SHP77 treated with DMSO at 0.1 percent for 48 hours (cell line): ENCODE measurements at regions not wholly inside any gene's neighbourhood (a gene's known extent, or its start where the extent isn't known, plus 50 kb on each side); places are given as distances from the start of the nearest gene placed in this dataset.
A peak's percentile ranks its signal among the peaks of the same experiment; 100 is the strongest.

Experiments
- DNase-seq: peaks from one replicate; lab custom pipeline; 2025; lab: John Stamatoyannopoulos, UW

DNA sequence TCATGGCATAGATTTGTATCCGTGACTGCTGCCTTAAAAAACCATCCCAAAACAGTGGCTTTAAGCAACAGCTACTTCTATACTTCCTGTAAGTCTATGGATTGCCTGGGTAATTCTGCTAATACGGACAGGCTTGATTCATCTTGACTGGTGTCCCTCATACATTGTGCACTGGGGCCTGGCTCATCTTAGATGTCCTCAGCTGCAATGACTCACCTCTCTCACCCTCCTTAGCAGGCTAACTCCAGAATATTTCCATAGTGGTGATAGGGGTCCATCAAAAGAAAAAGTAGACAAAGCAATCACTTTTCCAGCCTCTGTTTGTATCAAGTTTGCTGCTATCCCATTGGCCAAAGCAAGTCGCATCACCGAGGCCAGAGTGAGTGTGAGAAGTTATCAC, 409.1 kb upstream of the KAZN start:
- DNase-seq = no peak

DNA sequence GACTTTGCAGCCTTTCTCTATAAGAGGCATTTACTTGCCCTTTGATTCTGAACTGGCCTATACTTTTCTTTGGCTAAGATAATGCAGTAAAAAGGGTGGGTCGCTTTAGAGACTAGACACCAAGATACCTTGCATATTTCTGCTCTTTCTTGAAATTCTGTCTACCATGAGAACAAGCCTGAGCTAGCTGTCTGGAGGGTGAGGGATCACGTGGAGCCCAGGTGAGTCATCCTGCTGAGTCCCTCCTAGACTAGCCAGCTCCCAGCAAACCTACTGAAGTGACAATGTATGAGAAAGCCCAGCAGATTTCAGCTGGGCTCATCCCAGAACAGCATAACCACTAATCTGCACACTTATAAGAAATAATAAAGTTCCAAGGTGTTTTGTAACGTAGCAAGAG, 408.0 kb upstream of the KAZN start:
- no peak for DNase-seq

GRCh38 chr1:14194511-14194910, 404.0 kb upstream of the KAZN start:
- no peak for DNase-seq

GRCh38 chr1:14205066-14205465, 393.4 kb upstream of the KAZN start:
- no peak for DNase-seq

GRCh38 chr1:14215151-14215550, 383.3 kb upstream of the KAZN start:
- no peak for DNase-seq

DNA sequence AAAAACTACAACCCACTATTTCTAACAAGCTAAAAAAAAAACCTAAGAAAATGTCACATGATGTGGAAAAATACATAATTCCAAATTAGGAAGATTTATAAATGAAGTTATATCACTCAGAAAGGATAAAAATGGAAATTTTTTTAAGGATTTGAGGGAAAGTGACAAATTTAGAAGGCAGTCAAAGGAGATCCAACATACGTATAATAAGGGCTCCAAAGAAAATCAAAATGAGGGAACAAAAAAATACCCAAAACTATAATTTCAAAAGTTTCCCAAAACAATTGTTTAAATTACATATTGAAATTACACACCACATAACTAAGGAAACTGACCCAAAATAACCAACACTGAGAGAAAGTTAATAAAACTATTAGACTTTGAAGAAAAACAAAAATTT, 381.1 kb upstream of the KAZN start:
- DNase-seq = no peak

DNA sequence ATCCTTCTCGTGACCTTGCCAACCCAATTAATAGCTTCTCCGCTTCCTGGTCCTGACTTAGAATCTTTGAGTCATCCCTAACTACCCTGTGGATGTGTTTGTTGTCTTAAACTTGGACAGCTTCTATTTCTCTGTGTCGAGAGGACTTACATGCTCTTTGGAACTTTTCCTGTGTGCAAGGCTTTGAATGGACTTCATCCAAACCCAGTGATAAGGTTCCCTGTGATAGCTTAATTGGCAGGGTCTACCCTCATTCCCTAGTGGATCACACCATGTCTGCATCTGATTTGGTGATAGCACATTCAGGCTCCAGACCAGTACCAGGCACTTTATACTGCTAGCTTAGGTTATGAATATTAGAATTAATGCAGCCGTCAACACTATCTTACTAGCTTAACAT, 378.2 kb upstream of the KAZN start:
- no peak for DNase-seq

DNA sequence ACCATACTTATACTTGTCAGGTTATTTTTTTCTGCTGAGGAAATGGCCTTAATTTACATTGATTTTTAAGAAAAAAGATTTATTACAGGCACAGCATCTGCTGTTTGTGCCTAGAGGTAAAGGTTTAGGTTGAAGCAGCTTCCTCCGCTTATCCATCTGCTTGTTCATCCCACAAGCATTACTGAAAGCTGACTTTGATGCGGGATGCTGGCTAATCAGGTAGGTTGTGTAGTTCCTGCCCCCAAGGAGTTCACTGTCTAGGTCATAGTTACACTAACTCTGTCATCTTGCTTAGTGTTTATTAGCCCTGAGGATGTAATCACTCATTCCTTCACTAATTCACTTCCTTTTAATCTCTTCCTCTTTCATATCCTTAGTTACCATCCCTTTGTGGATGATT, 377.7 kb upstream of the KAZN start:
- DNase-seq = no peak

- no peak for DNase-seq
Measured at GRCh38 chr1:14222086-14222485, 376.4 kb upstream of the KAZN start.

DNA sequence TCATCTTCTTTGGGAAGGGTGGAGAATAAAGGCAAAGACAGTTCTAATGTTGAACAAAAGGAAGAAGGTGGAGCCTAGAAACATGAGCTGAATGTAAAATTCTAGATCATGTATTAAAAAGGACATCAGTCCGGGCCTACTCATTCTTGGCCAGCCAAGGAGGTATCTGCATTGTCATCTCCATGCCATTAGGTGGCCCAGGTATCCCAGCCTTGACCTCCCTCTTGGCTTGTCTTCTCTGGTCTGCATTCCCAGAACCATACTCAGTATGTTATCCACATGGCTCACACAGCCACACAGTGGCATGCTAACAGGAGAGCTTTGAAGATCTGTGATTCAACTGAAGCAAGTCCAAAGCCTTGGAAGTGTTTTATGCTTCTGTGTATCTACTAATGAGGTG, 369.8 kb upstream of the KAZN start:
- no peak for DNase-seq

- DNase-seq = no peak
Measured at GRCh38 chr1:14233510-14233909, 365.0 kb upstream of the KAZN start.

DNA sequence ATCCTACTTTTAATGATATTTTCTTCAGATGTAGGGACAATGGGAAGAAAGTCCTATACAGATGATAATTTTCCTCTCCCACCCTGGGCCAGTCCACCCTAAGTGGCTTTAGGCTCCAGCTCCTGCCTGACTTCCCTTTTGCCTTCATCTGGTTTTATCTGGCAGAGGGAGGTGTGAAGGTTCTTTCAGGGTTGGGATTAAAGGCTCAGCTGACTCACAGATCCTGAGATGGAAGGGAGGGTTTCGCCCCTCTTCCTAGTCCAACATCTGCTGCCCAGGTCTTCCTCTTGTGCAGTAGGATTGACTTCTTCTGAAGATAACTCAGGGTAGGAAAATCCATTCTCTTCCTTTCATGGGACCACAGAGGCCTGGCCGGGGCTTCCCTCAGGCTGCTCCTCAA, 362.4 kb upstream of the KAZN start:
- no peak for DNase-seq

- DNase-seq = peak; percentile 27
Measured at GRCh38 chr1:14238472-14239307, 359.8 kb upstream of the KAZN start.

DNA sequence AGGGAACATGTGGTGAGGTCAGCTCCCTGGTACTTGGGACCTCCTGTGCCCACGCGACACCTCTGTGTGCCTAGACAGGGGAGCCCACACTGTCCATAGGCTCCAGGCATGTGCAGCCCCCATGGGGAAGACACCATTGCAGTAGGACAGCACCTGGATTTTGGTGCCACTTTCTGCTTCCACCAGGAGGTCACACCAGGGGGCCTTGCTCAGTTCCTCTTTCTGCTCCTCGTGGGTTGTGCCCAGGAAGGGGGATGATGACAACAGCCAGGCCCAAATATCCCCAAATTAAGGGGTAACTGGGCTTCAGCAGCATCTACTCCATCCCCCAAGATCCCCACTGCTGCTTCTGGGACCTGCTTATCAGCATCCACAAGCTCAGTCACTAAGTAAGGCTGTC, 358.2 kb upstream of the KAZN start:
- DNase-seq = no peak

DNA sequence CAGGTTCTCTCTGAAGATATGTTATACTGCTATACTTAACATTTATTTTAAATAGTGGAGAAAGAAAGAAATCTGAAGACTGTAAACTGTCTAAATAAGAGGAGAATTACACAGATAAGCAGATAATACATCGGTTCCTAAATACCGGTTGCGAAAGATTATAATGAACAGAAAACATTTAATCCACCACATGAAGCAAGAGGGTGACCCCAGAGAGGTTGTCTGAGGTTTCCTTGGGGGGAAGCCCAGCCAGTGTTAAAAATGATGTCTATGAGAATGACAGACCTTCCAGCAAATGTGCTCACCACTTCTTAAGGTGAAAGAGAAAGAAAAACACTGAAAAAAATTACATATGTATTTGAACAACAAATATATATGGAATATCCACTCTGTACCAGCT, 356.4 kb upstream of the KAZN start:
- DNase-seq = no peak

DNA sequence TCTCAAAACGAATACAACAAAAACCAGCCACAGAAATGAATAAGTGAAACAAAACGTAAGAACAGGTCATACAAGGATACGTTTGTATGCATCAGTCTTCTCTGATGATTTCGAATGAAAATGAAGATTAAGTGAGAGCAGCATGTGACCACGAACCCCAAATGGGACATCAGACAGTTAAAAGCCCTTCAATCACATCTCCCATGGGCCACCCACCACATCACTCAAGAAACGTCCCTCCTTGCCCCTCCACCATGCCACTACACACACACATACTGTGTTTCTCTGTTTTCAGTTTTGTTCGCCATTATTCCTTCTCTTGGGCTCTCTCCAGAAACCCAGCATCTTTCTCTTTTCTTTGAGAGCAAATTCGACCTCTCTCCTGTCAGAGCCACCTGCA, 355.6 kb upstream of the KAZN start:
- no peak for DNase-seq

DNA sequence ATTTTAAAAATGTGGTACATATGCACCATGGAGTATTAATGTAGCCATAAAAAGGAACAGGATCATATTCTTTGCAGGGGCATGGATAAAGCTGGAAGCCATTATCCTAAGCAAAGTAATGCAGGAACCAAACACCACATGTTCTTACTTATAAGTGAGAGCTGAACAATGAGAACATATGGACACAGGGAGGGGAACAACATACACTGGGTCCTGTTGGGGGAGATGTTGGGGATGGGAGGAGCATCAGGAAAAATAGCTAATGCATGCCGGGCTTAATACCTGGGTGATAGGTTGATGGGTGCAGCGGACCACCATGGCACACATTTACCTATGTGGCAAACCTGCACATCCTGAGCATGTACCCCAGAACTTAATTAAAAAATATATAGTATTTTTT, 352.5 kb upstream of the KAZN start:
- no peak for DNase-seq

DNA sequence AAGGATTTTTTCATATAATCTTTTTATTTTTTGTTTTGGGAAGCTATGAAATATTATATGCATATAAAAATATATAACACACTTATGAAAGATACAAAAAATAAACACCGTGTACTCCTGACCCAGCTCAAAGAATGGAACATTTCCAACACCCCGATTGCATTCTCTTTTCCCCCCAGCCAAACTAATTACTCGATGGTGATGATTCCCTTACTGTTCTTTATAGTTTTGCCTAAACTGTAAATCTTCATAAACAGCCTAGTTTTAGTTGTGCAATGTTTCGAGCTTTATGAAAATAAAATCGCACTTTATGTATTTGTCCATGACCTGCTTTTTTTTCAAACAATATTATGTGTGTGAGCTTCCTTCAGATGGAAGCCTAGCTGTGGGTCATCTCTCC, 352.0 kb upstream of the KAZN start:
- no peak for DNase-seq

DNA sequence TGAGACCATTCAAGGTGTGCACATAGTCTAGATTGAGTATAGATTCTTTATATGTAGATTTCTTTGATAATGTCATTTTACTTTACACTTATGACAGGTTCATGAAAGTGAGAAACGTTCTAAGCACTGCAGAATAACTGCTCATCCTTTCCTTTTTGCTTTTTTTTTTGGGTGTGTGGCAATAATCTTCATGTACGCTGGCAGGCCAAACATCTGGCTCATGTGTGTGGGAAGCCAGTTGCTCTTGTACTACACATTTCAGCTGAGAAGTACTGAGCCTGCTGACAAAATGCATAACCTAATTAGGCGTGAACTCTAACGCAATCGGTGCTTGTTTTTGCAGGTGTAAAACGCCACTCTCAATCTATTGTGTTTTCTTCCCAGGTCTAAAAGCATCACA, 350.8 kb upstream of the KAZN start:
- no peak for DNase-seq

- no peak for DNase-seq
Measured at GRCh38 chr1:14251871-14252270, 346.6 kb upstream of the KAZN start.

DNA sequence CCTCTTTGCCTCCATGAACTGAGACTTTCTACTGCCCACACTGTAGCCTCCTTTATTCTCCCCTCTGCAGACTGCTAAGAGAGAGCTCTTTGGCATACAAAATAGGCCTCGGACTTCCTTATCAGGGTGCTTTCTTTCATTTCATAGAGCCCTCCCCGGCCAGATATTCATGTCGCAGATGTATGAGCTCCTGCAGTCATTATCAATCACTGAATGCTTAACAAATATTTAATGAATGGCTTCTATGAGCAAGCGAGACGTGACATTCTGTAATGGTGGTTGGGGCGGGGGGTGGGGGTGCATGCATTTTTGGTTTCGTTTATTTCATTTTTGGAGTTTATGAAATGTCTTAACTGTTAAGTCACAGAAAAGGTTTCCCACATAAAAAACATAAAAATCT, 344.8 kb upstream of the KAZN start:
- DNase-seq = no peak

GRCh38 chr1:14254251-14254650, 344.2 kb upstream of the KAZN start:
- no peak for DNase-seq

DNA sequence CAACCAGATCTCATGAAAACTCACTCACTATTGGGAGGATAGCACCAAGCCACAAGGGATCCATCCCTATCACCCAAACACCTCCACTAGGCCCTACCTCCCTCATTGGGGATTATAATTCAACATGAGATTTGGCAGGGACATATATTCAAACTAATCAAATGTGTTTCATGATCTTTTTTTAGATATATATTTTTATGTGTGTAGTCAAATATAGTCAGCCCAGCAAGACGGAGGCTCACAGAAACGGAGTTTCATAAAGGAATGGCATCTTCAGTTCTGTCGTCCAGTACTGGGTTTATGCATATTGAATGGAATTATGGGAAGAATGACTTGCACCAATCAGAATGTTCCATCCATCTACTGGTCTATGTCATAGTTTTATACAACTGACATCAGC, 343.3 kb upstream of the KAZN start:
- DNase-seq = no peak

- no peak for DNase-seq
Measured at GRCh38 chr1:14255711-14256110, 342.8 kb upstream of the KAZN start.
